Thyroid gland (tissue), 4 donors: ENCODE measurements at regions not wholly inside any gene's neighbourhood (a gene's known extent, or its start where the extent isn't known, plus 50 kb on each side); places are given as distances from the start of the nearest gene placed in this dataset.

Source experiments
- DNase-seq, 2 donors: peaks; one replicate each; pipeline ENCODE4 v3.0.0-alpha.2; 2019
- H3K27ac ChIP-seq, 3 donors: fragments of 200-600 bp; sonication (generic); 1 replicate in 2 of 3; 2 replicates in 1 of 3; pipeline ENCODE4 v1.5.1; 2016 to 2019; ENCODE audit warnings: mild to moderate bottlenecking in 1 of 3, moderate library complexity in 1 of 3
- H3K27me3 ChIP-seq: fragments of 200-600 bp; sonication (generic); one replicate; pipeline ENCODE4 v1.5.1; 2019
- H3K36me3 ChIP-seq, 2 donors: fragments of 200-600 bp; sonication (generic); one replicate each; pipeline ENCODE4 v1.5.1; 2016 to 2019
- H3K4me1 ChIP-seq, 2 donors: fragments of 200-600 bp; sonication (generic); one replicate each; pipeline ENCODE4 v1.5.1; 2017 to 2019
- H3K4me3 ChIP-seq, 3 donors: fragments of 200-600 bp; sonication (generic); replicated peaks in 1 of 3; 1 replicate in 2 of 3; 2 replicates in 1 of 3; pipeline ENCODE4 v1.5.1; 2016; ENCODE audit warnings: mild to moderate bottlenecking in 1 of 3
- H3K9me3 ChIP-seq: fragments of 200-600 bp; sonication (generic); one replicate; pipeline ENCODE4 v1.5.1; 2017
- POLR2A ChIP-seq, 2 donors: fragments of 450-650 bp; IDR thresholded peaks; one replicate each; pipeline ENCODE4 v1.6.1; 2017; ENCODE audit warnings: antibody characterized with exemption in 2 of 2, mild to moderate bottlenecking in 2 of 2, moderate library complexity in 1 of 2
- WGBS, 2 donors: methylation state at CpG; one replicate each; pipeline ENCODE4 v1.1.5; 2017; 5-methylcytosine and 5-hydroxymethylcytosine counted together
- intact Hi-C: fragments of 100-400 bp; cut with DNase I; formaldehyde crosslinking; loops from one replicate; pipeline ENCODE4 v1.15.1; 2023
- TF ChIP-seq, protein P1 (sequence below), 6 experiments: fragments of 200-600 bp in 3 of 6; fragments of 450-650 bp in 3 of 6; sonication (generic) in 3 of 6; IDR thresholded peaks; one replicate each; pipeline ENCODE4 v1.5.1; 2016 to 2019; ENCODE audit warnings: antibody characterized with exemption in 6 of 6, mild to moderate bottlenecking in 2 of 6, inconsistent platforms in 1 of 6, moderate library complexity in 1 of 6

DNA sequence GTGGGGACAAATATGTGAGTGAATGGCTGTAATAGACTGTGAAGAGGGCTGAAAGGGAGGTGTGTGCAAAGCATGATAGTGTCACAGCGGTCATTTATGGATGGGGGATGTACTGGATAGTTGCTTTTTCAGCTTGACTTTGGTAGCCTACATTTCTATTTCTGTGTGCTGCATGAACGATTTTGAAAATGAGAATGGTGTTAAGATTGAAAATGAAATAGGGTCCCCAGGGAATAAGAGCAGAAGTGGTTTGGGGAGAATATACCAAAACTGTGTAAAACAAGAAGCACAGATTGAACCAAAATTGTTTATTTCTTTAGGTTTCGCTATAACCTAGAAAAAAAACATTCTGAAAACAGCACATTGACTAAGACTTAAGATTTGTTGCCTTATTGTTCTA, 58.8 kb upstream of the CLNK start:
- DNase-seq: no peak
- TF ChIP-seq, protein P1, sequence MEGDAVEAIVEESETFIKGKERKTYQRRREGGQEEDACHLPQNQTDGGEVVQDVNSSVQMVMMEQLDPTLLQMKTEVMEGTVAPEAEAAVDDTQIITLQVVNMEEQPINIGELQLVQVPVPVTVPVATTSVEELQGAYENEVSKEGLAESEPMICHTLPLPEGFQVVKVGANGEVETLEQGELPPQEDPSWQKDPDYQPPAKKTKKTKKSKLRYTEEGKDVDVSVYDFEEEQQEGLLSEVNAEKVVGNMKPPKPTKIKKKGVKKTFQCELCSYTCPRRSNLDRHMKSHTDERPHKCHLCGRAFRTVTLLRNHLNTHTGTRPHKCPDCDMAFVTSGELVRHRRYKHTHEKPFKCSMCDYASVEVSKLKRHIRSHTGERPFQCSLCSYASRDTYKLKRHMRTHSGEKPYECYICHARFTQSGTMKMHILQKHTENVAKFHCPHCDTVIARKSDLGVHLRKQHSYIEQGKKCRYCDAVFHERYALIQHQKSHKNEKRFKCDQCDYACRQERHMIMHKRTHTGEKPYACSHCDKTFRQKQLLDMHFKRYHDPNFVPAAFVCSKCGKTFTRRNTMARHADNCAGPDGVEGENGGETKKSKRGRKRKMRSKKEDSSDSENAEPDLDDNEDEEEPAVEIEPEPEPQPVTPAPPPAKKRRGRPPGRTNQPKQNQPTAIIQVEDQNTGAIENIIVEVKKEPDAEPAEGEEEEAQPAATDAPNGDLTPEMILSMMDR (IDR thresholded peaks at IDR 0.05): no peak
- TF ChIP-seq POLR2A (IDR thresholded peaks at IDR 0.05): no peak
- Histone ChIP-seq H3K27me3 (no peaks in the 10 kb centered on the region), H3K4me1 (no peaks in the 10 kb centered on the region), H3K36me3 (no peaks in the 10 kb centered on the region), H3K4me3 (no peak overlapping the region), H3K27ac (no peak overlapping the region), H3K9me3 (no peaks in the 10 kb centered on the region)
- WGBS, 2 donors: 85 to 88% methylated on average over 3 of the region's 3 CpGs
- intact Hi-C loops: no loop called here

DNA sequence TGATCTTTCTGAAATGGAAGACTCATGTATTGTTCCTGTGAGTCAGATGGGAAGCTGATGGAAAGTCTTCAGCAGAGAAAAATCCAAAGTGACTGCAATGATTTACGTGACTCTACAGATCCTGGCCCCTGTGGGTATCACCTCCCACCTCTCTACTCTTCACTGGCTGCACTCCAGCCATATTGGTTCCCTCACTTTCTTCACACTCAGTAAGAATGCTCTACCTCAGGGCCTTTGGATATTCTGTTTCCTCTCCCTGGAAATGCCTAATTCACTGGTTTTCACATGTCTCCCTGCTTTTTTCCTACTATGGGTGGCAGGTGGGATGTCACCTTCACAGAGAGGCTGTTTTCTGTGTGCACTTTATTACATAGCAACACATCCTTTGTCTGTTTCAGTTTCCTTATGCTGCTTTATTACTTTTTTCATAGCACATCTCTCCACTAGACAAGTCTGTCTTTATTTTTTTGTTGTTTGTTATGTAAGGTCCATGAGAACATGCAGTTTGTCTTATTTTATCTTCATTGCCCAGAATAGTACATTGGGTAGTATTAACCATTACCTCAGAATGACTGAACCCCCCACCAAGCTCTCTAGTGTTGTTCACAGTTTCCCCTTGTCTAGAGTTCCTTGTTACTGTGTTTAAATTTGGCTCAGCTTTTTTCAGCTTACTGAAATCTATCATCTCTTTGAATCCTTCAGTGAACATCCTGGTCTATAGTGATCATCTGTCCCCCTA, 57.6 kb upstream of the CLNK start:
- TF ChIP-seq POLR2A (IDR thresholded peaks at IDR 0.05): no peak
- TF ChIP-seq, protein P1 (IDR thresholded peaks at IDR 0.05): no peak
- H3K9me3 ChIP-seq: no peaks in the 10 kb centered on the region
- no peak overlapping the region for H3K4me3 ChIP-seq
- intact Hi-C loops: no loop called here
- H3K27ac ChIP-seq: no peak overlapping the region
- no peaks in the 10 kb centered on the region for H3K27me3 ChIP-seq
- DNase-seq: no peak
- no peaks in the 10 kb centered on the region for H3K36me3 ChIP-seq
- no peaks in the 10 kb centered on the region for H3K4me1 ChIP-seq
- WGBS, 2 donors: 93 to 94% methylated on average over 1 of the region's 1 CpG

DNA sequence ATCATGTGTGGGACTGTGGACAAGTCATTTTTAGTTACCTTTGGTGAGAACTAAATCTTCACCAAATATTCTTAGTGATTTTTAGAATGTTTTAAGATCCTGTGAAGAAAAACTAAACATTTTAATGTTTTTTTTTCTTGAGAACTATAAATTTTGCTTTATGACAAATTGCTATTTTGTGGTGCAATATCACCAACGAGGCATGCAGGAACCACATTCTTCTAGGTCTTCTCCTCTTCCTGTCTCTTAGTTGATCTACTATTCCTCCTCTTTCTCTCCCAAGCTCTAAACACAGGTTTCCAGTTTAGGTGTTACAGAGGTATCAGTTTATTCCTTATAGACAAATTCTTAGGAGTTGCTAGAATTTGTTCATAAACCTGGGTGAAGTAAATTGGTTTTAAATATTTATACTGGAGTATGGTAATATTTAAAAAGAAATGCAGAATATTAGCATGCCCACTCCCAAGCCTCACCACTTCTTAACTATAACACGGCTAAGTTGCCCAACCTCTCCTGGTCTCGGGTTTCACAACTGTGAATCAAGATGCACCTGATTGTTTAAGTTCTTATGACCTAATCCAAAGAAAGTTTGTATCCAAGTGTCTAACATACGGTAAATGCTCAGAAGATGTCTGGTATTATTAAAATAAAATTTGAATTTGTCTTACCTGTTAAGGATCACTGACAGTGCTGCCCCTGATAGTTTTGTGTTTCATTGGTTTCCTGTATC, 56.5 kb upstream of the CLNK start:
- no peak for DNase-seq
- whole genome bisulfite sequencing, 2 donors: 79% methylated on average over 4 of the region's 4 CpGs
- TF ChIP-seq, protein P1 (IDR thresholded peaks at IDR 0.05): no peak
- H3K9me3 ChIP-seq: no peaks in the 10 kb centered on the region
- no peak overlapping the region for H3K27ac ChIP-seq
- H3K27me3 ChIP-seq: no peaks in the 10 kb centered on the region
- H3K36me3 ChIP-seq: no peaks in the 10 kb centered on the region
- intact Hi-C loops: no loop called here
- no peaks in the 10 kb centered on the region for H3K4me1 ChIP-seq
- no peak overlapping the region for H3K4me3 ChIP-seq

DNA sequence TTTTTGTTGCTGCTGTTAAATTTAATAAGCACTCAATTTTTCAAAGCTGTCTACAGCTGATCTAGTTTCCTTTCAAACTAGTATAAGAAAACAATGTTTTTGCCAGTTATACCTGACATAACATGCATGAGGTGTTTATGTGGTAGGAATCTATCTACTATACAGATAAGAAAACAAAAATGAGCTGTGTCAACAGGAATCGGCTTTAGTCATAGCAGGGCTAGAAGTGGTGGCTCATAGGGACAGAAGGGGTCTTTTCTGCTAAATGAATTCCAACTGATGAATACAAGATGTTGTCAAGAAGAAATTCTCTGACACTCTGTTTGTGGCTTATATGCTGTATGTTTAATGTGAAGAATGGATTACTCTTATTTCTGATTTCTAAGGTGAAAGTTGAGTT, 55.7 kb upstream of the CLNK start:
- no peak for DNase-seq
- H3K36me3 ChIP-seq: no peaks in the 10 kb centered on the region
- H3K9me3 ChIP-seq: no peaks in the 10 kb centered on the region
- no peaks in the 10 kb centered on the region for H3K4me1 ChIP-seq
- H3K4me3 ChIP-seq: no peak overlapping the region
- H3K27ac ChIP-seq: no peak overlapping the region
- H3K27me3 ChIP-seq: no peaks in the 10 kb centered on the region
- WGBS, 2 donors: 46 to 50% methylated on average over 1 of the region's 1 CpG
- intact Hi-C loops: no loop called here
- TF ChIP-seq, protein P1 (IDR thresholded peaks at IDR 0.05): no peak
- no peak for TF ChIP-seq POLR2A (IDR thresholded peaks at IDR 0.05)

DNA sequence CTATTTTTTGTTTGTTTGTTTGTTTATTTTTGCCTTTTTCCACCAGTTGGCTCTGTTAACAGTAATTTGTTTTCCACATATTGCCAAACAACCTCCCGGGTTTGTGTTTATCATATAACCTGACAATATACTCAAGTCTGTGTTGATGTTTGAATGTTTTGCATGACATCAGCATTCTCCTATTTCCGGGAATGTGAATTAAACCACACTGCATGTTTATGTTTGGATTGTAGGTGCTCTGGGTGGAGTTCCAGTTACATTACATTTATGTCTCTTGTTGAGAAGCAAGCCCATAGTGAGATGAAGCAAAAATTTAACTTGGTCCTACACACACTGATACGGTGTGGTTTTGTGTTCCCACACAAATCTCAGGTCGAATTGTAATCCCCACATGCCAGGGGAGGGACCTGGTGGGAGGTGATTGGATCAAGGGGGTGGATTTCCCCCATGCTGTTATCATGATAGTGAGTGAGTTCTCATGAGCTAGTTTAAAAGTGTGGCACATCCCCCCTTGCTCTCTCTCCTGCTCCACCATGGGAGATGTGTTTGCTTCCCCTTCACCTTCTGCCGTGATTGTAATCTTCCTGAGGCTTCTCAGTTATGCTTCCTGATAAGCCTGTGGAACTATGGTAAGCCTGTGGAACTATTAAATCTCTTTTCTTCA, 54.4 kb upstream of the CLNK start:
- no peaks in the 10 kb centered on the region for H3K27me3 ChIP-seq
- no peak for TF ChIP-seq POLR2A (IDR thresholded peaks at IDR 0.05)
- TF ChIP-seq, protein P1 (IDR thresholded peaks at IDR 0.05): no peak
- H3K4me1 ChIP-seq: no peaks in the 10 kb centered on the region
- intact Hi-C loops: no loop called here
- no peaks in the 10 kb centered on the region for H3K9me3 ChIP-seq
- 55 to 63% methylated on average over 5 of the region's 5 CpGs for WGBS, 2 donors
- no peaks in the 10 kb centered on the region for H3K36me3 ChIP-seq
- DNase-seq: no peak
- no peak overlapping the region for H3K4me3 ChIP-seq
- H3K27ac ChIP-seq: no peak overlapping the region
